GM12865 (cell line): ENCODE measurements at regions not wholly inside any gene's neighbourhood (a gene's known extent, or its start where the extent isn't known, plus 50 kb on each side); places are given as distances from the start of the nearest gene placed in this dataset.

Experiments
- DNase-seq: peaks from one replicate; pipeline ENCODE4 v3.0.0; 2010; ENCODE audit warnings: low read depth
- H3K4me3 ChIP-seq: 2 replicates; pipeline ENCODE4 v1.5.1; 2011; ENCODE audit warnings: mild to moderate bottlenecking, low read depth, low read length, control low read depth
- CTCF ChIP-seq: IDR thresholded peaks from 2 replicates; pipeline ENCODE4 v1.5.1; 2011; ENCODE audit warnings: low read length, control low read depth, low read depth, inconsistent platforms; ENCODE audit not compliant: insufficient read depth; ENCODE audit errors: missing control alignments

DNA sequence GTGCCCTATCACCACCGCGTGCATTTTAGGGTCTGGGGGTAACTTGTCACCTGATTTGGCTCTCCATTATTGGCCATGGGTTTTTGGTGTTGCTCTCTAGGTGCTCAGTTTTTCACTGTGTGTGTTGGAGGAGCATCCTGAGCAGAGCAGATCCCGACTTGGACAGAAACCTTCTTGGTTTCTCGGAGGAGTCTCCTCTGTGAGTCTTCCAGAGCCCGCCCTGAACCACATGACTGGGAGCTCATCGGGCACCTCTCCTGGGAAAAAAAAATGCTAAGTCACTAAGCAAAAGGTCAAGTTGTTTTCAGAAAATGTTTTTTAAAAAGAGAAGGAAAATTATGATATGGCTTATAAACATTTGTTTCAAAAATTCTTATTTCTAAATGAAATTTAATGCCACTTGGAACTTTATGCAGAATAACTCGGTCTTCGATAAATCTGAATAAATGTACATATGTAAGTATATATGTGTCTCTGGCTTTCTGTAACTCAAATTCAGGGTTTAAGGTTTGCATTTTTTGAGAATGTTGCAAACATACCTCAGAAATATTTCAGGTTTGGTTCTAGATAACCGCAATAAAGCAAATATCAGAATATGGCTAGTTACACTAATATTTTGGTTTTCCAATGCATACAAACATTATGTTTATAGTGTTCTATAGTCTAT lies 255.2 kb downstream of the AUH start:
- no peak for DNase-seq
- TF ChIP-seq CTCF: no peak
- no peak overlapping the region for H3K4me3 ChIP-seq

GRCh38 chr9:91111226-91111625 lies 250.5 kb downstream of the AUH start:
- no peak for TF ChIP-seq CTCF
- no peak overlapping the region for H3K4me3 ChIP-seq
- no peak for DNase-seq

GRCh38 chr9:91111876-91112275 lies 249.8 kb downstream of the AUH start:
- TF ChIP-seq CTCF: no peak
- DNase-seq: no peak
- H3K4me3 ChIP-seq: no peak overlapping the region

DNA sequence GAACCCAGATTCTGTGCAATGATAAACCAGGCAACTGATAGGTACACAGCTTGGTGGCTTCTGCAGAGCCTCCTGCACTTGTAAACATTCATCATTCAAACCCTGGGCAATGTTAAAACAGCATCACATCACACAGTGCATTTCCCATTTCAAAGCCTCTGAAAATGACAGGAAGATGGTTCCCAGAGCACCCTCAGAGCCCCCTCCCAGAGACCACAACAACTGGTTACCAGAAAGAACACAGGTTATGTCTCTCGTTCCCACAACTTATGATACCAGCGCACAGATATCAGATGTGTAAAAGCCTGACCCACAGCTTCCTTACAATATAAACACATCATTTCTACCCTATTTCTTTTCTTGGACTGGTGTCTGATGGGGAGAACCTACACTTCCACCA lies 248.7 kb downstream of the AUH start:
- H3K4me3 ChIP-seq: no peak overlapping the region
- TF ChIP-seq CTCF: no peak
- DNase-seq: no peak

DNA sequence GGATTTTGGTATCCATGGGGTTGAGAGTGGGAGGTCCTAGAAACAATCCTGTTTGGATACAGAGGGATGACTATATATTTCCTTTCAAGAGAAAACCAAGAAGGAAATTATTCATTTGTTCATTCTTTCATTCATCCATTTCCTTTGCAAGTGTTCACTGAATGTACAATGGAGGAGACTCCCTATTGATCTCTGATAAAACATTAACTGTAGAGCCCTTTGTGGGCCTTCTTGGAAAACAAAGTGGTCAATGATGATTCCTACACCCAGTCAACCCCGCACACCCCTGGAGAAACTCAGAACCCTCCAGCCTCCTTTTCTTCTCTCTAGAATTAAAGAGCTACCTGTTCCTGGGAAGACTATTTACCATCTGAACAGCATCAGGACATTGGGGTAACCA lies 247.3 kb downstream of the AUH start:
- TF ChIP-seq CTCF: no peak
- no peak for DNase-seq
- H3K4me3 ChIP-seq: no peak overlapping the region

DNA sequence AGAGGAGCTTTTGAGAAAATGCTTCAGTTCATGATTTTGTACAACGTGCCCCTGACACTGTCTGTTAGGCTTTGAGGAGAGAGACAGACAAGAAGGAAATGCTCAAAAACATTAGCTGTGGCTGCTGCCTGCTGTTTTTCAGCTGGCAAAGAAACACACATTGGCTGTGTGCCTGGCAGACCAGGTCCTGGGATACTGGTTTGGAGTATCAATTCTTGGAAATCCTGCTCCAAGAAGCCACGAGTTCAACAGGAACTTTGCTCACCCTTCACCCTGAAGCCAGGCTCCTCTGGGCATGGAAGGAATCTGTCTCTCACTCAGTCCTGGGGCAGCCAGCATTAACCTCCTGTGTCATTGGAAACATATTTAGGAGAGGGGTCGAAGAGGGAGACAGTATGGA lies 245.5 kb downstream of the AUH start:
- no peak for TF ChIP-seq CTCF
- H3K4me3 ChIP-seq: no peak overlapping the region
- no peak for DNase-seq

GRCh38 chr9:91116711-91117110 lies 245.0 kb downstream of the AUH start:
- no peak overlapping the region for H3K4me3 ChIP-seq
- TF ChIP-seq CTCF: no peak
- DNase-seq: no peak
